NCI-H1092 (cell line): ENCODE measurements at regions not wholly inside any gene's neighbourhood (a gene's known extent, or its start where the extent isn't known, plus 50 kb on each side); places are given as distances from the start of the nearest gene placed in this dataset.
"Not testable (repeated sequence)": the region's sequence is repeated elsewhere in the genome, so short reads cannot be mapped to it uniquely, and the experiment has no call there.

Experiments used
- DNase-seq: peaks from one replicate; lab custom pipeline; 2025; lab: John Stamatoyannopoulos, UW

DNA sequence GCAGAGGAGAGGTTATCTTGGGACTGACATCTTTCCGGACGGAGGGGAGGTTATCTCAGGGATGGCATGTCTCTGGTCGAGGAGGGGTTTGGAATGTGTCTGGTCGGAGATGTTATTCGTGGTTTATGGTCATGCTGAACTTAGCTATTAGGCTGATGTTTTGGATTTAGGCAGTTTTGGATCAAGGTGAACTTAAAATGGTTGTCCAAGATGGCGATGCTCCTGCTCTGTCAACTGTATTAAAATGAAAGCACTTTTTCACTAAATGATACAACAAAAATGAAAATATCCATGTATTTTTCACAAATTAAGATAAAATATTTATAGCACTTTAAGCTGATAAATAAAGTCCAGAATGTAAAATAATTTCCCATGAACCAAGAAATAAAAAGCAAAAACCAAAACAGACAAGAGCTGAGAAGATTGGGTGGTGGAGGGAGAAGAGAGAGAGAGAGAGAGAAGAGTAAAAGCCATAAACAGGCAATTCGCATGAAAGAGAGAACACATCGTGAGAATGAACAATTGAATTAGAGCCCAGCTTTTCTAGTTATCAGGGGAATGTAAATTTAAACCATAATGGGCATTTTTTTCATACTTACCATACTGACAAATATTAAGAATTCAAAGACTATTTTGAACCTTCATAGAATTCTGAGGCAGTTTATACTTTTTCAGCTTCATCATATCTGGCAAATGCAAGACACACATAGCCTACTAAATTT, 2236.0 kb upstream of the AGA start:
- DNase-seq, result no peak

DNA sequence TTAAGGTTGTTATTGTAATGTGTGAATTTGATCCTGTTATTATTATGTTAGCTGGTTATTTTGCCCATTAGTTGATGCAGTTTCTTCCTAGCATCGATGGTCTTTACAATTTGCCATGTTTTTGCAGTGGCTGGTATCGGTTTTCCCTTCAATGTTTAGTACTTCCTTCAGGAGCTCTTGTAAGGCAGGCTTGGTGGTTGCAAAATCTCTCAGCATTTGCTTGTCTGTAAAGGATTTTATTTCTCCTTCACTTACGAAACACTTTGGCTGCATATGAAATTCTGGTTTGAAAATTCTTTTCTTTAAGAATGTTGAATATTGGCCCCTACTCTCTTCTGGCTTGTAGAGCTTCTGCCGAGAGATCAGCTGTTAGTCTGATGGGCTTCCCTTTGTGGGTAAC, 2241.4 kb upstream of the AGA start:
- not testable (repeated sequence) for DNase-seq

- no peak for DNase-seq
Measured at GRCh38 chr4:179692222-179692621, 2250.0 kb upstream of the AGA start.

DNA sequence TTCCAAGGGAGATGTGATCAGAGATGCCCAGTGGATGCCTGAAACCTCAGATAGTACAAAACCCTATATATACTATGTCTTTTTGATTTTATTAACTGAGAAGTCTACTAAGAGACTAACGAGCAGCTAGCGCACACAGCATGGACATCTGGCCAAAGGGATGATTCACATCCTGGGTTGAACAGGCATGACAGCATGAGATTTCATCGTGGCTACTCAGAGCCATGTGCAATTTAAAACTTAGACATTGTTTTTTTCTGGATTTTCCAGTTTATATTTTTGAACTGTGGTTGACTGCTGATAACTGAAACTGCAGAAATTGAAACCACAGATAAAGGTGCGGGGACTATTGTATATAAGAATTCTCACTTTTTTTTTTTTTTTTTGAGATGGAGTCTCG, 2252.9 kb upstream of the AGA start:
- DNase-seq, result no peak

DNA sequence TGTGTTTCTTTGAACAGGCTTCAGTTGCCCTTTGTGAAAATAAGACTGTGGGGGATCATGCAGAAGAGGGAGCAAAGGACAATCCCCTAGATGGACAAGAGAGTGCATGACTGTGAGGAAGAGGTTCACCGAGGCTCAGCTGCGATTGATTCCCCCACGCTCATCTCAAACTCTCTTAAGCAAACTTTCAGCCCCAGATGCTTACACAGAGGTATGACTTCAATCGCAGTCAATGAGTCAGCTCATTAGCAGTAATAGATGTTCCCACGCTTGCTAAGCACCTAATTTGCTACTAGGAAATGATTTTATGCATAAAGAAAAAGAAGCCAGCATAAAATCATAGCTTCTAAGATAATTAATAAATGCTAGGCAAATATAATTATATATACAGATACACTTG, 2256.1 kb upstream of the AGA start:
- no peak for DNase-seq

DNA sequence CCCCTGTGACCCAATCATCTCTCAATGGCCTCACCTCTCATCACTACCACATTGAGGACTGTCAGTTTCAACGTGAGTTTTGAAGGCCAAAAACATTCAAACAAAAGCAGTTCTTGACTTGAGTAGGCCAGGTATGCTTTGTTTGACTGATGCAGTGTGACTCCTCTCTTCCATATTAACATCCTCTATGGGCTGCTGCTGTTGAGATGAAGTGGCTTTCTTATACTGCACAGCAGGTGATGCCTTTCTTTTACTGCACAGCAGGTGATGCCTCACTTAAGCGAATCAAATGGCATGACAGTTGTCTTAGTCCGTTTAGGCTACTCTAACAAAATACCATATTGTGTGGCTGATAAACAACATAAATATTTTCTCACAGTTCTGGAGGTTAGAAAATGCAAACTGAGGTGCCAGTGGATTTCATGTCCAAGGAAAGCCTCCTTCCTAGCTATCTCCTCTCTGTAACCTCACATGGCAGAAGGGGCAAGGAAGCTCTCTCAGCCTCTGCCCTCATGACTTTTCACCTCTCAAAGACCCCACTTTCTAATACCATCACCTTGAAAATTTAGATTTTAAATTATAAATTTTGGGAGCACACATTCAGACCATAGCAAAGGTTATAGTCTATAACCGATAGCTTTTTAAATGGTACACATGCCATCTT, 2267.9 kb upstream of the AGA start:
- no peak for DNase-seq

DNA sequence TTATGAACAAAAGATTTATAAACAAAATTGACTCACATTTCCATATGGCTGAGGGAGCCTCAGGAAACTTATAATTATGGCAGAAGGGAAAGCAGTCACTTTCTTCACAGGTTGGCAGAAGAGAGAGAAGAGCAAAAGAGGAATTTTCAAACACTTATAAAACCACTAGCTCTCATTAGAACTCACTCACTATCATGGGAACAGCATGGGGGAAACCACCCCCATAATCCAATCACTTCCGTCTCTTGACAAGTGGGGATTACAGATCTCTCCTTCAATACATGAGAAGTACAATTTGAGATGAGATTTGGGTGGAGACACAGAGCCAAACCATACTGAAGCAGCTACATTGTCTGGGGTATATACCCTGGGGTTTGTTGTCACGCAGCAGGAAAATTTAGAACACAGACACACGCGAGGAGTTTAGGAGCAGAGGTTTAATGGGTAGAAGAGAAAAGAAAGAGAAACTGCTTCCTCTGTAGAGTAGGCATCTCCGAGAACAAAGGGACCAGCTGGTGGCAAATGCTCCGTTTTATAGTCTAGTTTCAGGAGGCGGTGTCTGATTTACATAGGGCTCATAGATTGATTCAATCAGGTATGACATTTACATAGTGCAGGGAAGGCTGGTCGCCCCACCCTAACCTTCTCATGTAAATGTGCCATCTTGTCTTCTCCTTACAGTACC, 2277.7 kb upstream of the AGA start:
- DNase-seq, result no peak

- DNase-seq, result not testable (repeated sequence)
Measured at GRCh38 chr4:179726491-179726890, 2284.3 kb upstream of the AGA start.

DNA sequence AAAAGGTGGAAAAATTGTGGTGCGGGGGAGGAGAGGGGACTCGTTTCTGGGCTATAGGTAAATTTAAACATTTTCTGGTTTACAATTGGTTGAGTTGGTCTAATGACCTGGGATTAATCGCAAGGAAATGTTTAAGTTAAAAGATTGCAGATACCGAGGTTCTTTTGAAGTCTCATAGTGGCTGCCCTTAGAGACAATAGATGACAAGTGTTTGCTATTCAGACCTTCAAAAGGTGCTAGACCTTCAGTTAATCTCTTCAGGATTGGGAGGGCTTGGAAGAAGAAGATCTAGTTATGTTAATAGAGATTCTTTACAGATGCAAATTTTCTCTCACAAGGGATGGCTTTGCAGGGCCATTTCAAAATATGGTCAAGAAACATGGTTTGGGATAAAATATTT, 2286.1 kb upstream of the AGA start:
- DNase-seq, result no peak

DNA sequence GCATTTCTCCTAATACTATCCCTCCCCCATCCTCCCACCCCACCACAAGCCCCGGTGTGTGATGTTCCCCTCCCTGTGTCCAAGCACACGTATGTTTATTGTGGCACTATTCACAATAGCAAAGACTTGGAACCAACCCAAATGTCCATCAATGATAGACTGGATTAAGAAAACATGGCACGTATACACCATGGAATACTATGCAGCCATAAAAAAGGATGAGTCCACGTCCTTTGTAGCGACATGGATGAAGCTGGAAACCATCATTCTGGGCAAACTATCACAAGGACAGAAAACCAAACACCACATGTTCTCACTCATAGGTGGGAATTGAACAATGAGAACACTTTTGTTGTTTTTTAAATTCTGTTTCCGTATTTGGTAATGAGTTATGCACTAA, 2294.6 kb upstream of the AGA start:
- not testable (repeated sequence) for DNase-seq

DNA sequence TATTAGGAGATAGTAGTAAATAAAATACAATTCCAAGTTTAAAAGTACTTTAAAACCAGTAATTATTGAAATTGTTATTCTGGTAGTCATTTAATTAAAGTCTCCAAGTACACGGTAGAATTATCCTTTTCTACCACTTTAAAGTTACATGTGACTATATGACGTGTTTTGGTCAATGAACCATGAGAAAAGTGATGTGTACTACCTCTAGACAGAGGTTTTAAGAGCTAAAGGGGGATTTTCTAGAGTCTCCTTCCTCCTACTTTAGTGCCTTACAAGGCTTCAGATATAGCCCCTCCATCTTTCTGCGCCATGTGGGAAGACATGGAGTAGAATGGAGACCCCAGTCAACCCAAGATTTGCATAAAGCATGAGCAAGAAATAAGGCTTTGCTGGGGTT, 2296.6 kb upstream of the AGA start:
- no peak for DNase-seq

DNA sequence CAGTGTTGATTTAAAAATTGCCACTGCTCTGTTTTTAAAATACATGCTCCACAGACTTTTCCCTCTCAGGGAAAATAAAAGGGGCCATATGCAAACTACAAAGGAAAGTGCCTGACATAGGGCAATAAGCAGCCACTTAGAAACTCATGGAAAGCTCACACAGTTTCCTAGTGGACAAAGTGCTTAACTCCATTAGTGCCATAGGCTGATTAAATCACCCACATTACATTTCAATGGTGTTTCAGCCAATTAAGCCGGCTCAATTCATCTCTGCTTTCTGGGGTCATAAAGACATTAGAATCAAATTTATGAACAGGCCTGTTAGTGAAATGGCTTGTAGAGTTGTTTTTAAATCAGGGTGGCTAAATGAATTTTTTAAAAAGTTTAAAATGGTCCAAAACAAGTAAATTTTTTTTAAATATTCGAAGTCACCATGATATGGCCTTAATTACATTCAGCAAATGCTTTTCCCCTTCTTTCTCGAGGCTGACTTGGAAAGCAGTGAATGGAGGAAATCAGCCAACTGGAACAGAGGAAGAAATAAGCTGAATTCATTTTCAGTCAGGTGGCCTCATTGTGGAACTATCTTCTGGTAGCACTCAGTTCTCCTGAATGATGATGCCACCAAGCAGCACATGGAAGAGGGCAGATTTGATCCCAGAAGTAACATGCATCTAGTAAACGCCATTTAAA, 2305.1 kb upstream of the AGA start:
- DNase-seq, result no peak

- no peak for DNase-seq
Measured at GRCh38 chr4:179748837-179749236, 2306.6 kb upstream of the AGA start.

GRCh38 chr4:179750374-179750773, 2308.1 kb upstream of the AGA start:
- DNase-seq, result no peak

DNA sequence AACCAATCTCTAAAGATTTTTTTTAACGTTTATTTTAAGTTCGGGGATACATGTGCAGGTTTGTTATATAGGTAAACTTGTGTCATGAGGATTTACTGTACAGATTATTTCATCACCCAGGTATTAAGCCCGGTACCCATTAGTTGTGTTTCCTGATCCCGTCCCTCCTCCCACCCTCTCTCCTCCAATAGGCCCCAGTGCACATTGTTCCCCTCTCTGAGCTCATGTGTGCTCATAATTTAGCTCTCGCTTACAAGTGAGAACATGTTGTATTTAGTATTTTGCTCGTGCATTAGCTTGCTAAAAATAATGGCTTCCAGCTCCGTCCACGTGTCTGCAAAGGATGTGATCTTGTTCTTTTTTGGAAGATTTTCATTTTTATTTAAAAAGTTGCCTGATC, 2309.4 kb upstream of the AGA start:
- no peak for DNase-seq

DNA sequence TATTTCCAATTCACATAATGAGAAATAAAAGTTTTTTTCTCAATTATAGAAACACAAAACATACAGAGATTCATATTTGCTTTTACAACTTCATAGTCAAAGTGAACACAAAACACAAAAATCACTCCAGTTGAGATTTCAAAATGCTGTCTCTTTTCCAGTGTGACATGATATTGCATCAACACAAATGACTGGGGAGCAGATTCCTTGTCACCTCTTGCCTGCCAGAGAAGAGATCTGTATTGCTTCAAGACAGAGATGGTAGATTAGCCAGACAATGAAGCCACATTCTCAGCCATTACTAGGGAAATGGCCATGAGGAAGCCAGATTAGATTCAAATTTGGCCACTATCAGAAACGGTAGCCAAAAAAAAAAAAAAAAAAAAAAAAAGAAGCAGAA, 2313.1 kb upstream of the AGA start:
- no peak for DNase-seq

GRCh38 chr4:179757641-179758040, 2315.4 kb upstream of the AGA start:
- no peak for DNase-seq

DNA sequence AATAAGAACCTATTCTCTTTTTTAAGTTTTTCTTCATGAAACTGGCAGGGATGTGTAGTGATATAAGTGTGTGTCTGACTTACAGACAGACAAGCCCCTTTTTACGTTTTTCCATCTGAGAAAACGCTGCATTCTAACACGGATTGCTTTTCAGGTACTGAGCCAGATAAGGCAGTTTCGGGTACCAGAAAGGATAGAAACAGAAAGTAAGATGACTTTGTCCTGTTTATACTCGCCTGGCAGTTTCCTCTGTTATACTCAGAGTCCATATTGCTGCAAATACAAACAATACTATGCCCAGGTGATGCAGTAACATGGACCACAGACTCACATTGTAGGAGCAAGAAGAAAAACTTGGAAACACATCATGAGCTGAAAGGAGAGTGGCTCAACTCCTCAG, 2320.6 kb upstream of the AGA start:
- DNase-seq, result no peak

GRCh38 chr4:179766938-179767337, 2324.7 kb upstream of the AGA start:
- no peak for DNase-seq

- no peak for DNase-seq
Measured at GRCh38 chr4:179768996-179769395, 2326.8 kb upstream of the AGA start.

- DNase-seq, result no peak
Measured at GRCh38 chr4:179797738-179798137, 2355.5 kb upstream of the AGA start.

- DNase-seq, result no peak
Measured at GRCh38 chr4:179803857-179804256, 2361.6 kb upstream of the AGA start.

DNA sequence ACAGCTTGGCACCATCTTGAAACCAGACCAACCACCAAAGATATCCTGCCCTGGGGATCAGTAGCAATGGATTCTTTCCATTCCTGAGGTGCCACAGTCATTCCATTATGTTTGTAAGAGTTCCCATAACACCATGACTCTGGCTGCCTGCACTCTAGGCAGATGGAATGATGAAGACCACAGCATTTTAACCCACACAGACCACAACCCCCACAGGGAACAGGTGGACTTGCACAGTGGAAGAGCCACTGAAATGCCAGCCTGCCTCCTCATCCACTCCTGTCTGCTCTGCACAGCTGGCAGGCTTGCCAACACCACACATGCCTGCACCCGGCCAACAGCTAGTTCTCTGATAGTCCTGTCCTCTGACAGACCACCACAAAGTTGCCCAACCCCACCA, 2362.2 kb upstream of the AGA start:
- no peak for DNase-seq
